MM.1S (cell line): ENCODE measurements at regions not wholly inside any gene's neighbourhood (a gene's known extent, or its start where the extent isn't known, plus 50 kb on each side); places are given as distances from the start of the nearest gene placed in this dataset.

Source experiments
- DNase-seq: peaks from one replicate; pipeline ENCODE4 v3.0.0-alpha.2; 2015
- H2AFZ ChIP-seq: fragments of 300-600 bp; sonication (generic); 2 replicates; pipeline ENCODE4 v1.6.0; 2016; ENCODE audit warnings: antibody characterized with exemption, low read length
- H3F3A ChIP-seq: fragments of 300-600 bp; sonication (generic); 2 replicates; pipeline ENCODE4 v1.6.1; 2016; ENCODE audit warnings: mild to moderate bottlenecking, antibody characterized with exemption, low read length, moderate library complexity, mixed read lengths; ENCODE audit not compliant: insufficient read depth
- H3K27ac ChIP-seq: fragments of 300-600 bp; sonication (generic); 2 replicates; pipeline ENCODE4 v1.5.1; 2016; ENCODE audit warnings: mild to moderate bottlenecking, low read length
- H3K27me3 ChIP-seq: fragments of 300-600 bp; sonication (generic); replicated peaks from 2 replicates; pipeline ENCODE4 v1.6.0; 2016; ENCODE audit warnings: low read length; ENCODE audit not compliant: insufficient read depth
- H3K36me3 ChIP-seq: fragments of 300-600 bp; sonication (generic); replicated peaks from 2 replicates; pipeline ENCODE4 v1.6.1; 2016; ENCODE audit warnings: mild to moderate bottlenecking, low read length, mixed read lengths; ENCODE audit not compliant: insufficient read depth
- H3K4me1 ChIP-seq: fragments of 300-600 bp; sonication (generic); 2 replicates; pipeline ENCODE4 v1.6.1; 2016; ENCODE audit warnings: low read length, mixed read lengths
- H3K4me2 ChIP-seq: fragments of 300-600 bp; sonication (generic); 2 replicates; pipeline ENCODE4 v1.6.0; 2016; ENCODE audit warnings: low read depth, low read length
- H3K4me3 ChIP-seq: fragments of 300-600 bp; sonication (generic); 2 replicates; pipeline ENCODE4 v1.5.1; 2016; ENCODE audit warnings: low read length, mixed read lengths
- H3K79me2 ChIP-seq: fragments of 300-600 bp; sonication (generic); 2 replicates; pipeline ENCODE4 v1.6.1; 2016; ENCODE audit warnings: mixed run types, low read length, mixed read lengths
- H3K9ac ChIP-seq: fragments of 300-600 bp; sonication (generic); 2 replicates; pipeline ENCODE4 v1.6.1; 2016; ENCODE audit warnings: low read length, mixed read lengths
- H3K9me2 ChIP-seq: fragments of 300-600 bp; sonication (generic); replicated peaks from 2 replicates; pipeline ENCODE4 v1.6.1; 2016; ENCODE audit warnings: mild to moderate bottlenecking, low read length, mixed read lengths; ENCODE audit not compliant: insufficient read depth
- H3K9me3 ChIP-seq: fragments of 300-600 bp; sonication (generic); replicated peaks from 2 replicates; pipeline ENCODE4 v1.6.1; 2016; ENCODE audit warnings: mild to moderate bottlenecking, low read length, mixed read lengths; ENCODE audit not compliant: insufficient read depth
- H4K20me1 ChIP-seq: fragments of 300-600 bp; sonication (generic); 2 replicates; pipeline ENCODE4 v1.6.1; 2016; ENCODE audit warnings: mild to moderate bottlenecking, low read length, moderate library complexity, mixed read lengths; ENCODE audit not compliant: insufficient read depth
- EZH2 ChIP-seq: fragments of 300-600 bp; sonication (generic); optimal IDR thresholded peaks from 2 replicates; pipeline ENCODE3; 2017; ENCODE audit warnings: low read depth, mild to moderate bottlenecking, antibody characterized with exemption, low read length, mixed read lengths
- EZH2phosphoT487 ChIP-seq: fragments of 300-600 bp; sonication (generic); IDR thresholded peaks from 2 replicates; pipeline ENCODE4 v1.6.1; 2018; ENCODE audit warnings: antibody characterized with exemption, low read length
- TF ChIP-seq, protein P1 (sequence below): fragments of 300-600 bp; sonication (generic); IDR thresholded peaks from 2 replicates; pipeline ENCODE4 v1.5.1; 2016; ENCODE audit warnings: antibody characterized with exemption, low read length, mixed read lengths

DNA sequence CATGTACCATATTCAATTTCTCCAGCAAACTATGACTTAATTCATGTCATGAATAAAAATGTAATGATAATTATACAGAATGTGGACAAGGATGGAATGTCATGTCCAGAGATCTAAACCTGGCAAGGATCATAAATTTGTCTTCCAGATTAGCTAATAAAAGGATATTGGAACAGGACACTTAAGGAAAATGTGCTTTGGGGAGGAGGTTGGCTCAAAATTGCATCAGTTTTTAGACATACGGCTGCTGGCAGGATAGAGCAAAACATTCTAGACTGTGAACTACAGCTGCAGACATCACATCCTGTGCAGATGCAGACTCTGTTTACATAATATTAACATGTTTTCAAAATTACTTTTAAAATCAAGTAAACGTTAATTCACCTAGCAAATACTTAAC, 248.4 kb downstream of the TLR4 start:
- no peaks in the 10 kb centered on the region for H3F3A ChIP-seq
- no peak for DNase-seq
- no peak overlapping the region for H3K27ac ChIP-seq
- no peaks in the 10 kb centered on the region for H4K20me1 ChIP-seq
- H3K4me2 ChIP-seq = no peak overlapping the region
- no peaks in the 10 kb centered on the region for H3K27me3 ChIP-seq
- H3K79me2 ChIP-seq = no peaks in the 10 kb centered on the region
- H3K9me2 ChIP-seq = no peaks in the 10 kb centered on the region
- H3K9me3 ChIP-seq = no peaks in the 10 kb centered on the region
- H3K9ac ChIP-seq = no peak overlapping the region
- H2AFZ ChIP-seq = no peak overlapping the region
- no peaks in the 10 kb centered on the region for H3K36me3 ChIP-seq
- H3K4me1 ChIP-seq = peaks cover 2% of the 10 kb centered on the region; the same call in 1 of the 2 replicates
- no peak overlapping the region for H3K4me3 ChIP-seq
- TF ChIP-seq, protein P1, sequence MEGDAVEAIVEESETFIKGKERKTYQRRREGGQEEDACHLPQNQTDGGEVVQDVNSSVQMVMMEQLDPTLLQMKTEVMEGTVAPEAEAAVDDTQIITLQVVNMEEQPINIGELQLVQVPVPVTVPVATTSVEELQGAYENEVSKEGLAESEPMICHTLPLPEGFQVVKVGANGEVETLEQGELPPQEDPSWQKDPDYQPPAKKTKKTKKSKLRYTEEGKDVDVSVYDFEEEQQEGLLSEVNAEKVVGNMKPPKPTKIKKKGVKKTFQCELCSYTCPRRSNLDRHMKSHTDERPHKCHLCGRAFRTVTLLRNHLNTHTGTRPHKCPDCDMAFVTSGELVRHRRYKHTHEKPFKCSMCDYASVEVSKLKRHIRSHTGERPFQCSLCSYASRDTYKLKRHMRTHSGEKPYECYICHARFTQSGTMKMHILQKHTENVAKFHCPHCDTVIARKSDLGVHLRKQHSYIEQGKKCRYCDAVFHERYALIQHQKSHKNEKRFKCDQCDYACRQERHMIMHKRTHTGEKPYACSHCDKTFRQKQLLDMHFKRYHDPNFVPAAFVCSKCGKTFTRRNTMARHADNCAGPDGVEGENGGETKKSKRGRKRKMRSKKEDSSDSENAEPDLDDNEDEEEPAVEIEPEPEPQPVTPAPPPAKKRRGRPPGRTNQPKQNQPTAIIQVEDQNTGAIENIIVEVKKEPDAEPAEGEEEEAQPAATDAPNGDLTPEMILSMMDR = no peak

DNA sequence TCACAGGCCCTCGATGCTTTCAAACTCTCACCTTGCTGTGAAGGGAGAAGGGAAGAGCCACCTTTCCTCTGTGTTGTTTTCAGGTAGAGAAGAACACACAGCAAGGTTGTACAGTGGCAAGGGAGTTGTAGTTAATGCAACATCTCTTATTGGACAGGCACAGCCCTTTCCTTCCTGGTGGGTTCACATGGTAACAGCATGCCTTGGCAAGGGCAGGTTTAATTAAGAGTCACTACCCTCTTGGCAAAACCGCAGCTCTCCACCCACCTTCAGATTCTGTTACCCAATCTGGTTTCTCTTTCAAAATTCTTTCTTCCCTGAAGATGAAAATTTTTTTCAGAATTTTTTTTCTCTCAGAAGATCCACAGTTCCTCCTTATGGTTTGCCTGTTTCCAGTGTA, 253.1 kb downstream of the TLR4 start:
- no peaks in the 10 kb centered on the region for H3K36me3 ChIP-seq
- no peaks in the 10 kb centered on the region for H3K79me2 ChIP-seq
- peak overlapping the region; percentile 40 for H3K4me2 ChIP-seq
- no peaks in the 10 kb centered on the region for H3K9me3 ChIP-seq
- no peaks in the 10 kb centered on the region for H3K9me2 ChIP-seq
- TF ChIP-seq EZH2 = no peak
- TF ChIP-seq, protein P1 = no peak
- H3K4me1 ChIP-seq = peaks cover 6% of the 10 kb centered on the region; the same call in 1 of the 2 replicates
- peak; percentile 69 for DNase-seq
- H3K9ac ChIP-seq = peak overlapping the region; percentile 10; the same call in 1 of the 2 replicates
- 0 out of 2 replicates have a peak overlapping the region, but pooled peaks have one; percentile 2 for H2AFZ ChIP-seq
- no peaks in the 10 kb centered on the region for H3K27me3 ChIP-seq
- H3K4me3 ChIP-seq = 0 out of 2 replicates have a peak overlapping the region, but pooled peaks have one; percentile 7
- H3F3A ChIP-seq = no peaks in the 10 kb centered on the region
- no peaks in the 10 kb centered on the region for H4K20me1 ChIP-seq
- H3K27ac ChIP-seq = peak overlapping the region; percentile 55; the same call in 1 of the 2 replicates

DNA sequence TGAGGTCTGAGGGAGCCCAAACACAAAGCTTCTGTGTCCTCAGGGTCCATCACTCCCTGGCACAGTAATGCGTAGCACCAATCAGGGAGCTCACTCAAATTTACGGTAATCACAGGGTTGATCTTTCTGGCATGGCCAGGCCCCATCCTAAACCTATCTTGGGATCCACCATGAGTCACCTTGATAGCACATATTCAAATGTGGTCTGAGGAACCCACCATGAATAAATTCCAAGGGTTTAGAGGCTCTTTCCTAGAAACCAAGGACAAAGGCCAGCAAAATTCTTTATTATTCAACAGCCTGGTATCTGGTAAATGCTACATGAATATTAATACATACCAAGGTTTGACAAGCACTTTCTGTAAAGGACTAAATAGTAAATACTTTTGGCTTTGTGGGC, 254.5 kb downstream of the TLR4 start:
- H3K4me3 ChIP-seq = no peak overlapping the region
- H3K9ac ChIP-seq = no peak overlapping the region
- H4K20me1 ChIP-seq = no peaks in the 10 kb centered on the region
- TF ChIP-seq EZH2 (no peak), EZH2phosphoT487 (no peak)
- TF ChIP-seq, protein P1 = no peak
- H2AFZ ChIP-seq = no peak overlapping the region
- H3K36me3 ChIP-seq = no peaks in the 10 kb centered on the region
- H3K9me3 ChIP-seq = no peaks in the 10 kb centered on the region
- H3K4me2 ChIP-seq = no peak overlapping the region
- DNase-seq = no peak
- H3K4me1 ChIP-seq = peaks cover 6% of the 10 kb centered on the region; the same call in 1 of the 2 replicates
- H3K27ac ChIP-seq = no peak overlapping the region
- H3K79me2 ChIP-seq = no peaks in the 10 kb centered on the region
- no peaks in the 10 kb centered on the region for H3K27me3 ChIP-seq
- no peaks in the 10 kb centered on the region for H3F3A ChIP-seq
- H3K9me2 ChIP-seq = no peaks in the 10 kb centered on the region
